ENCODE measurements at regions not wholly inside any gene's neighbourhood (a gene's known extent, or its start where the extent isn't known, plus 50 kb on each side); places are given as distances from the start of the nearest gene placed in this dataset.
"Not testable (repeated sequence)": the region's sequence is repeated elsewhere in the genome, so short reads cannot be mapped to it uniquely, and the experiment has no call there.

- peak; percentile 93 for DNase-seq (ENCODE audit: low read depth)
- no peak overlapping the region for H3K4me3 ChIP-seq (ENCODE audit: low read length)
- no peak for TF ChIP-seq CTCF (IDR thresholded peaks at IDR 0.05; ENCODE audit: insufficient read depth, low read depth, low read length, missing control alignments)
Measured at GRCh38 chr14:48563489-48563888, 888.1 kb upstream of the MDGA2 start.

- DNase-seq (ENCODE audit: low read depth), result peak; percentile 65
- not testable (repeated sequence) for H3K4me3 ChIP-seq (ENCODE audit: low read length)
Measured at GRCh38 chr14:48561438-48561837, 886.0 kb upstream of the MDGA2 start.

- no peak overlapping the region for H3K4me3 ChIP-seq (ENCODE audit: low read length)
- TF ChIP-seq CTCF (IDR thresholded peaks at IDR 0.05; ENCODE audit: insufficient read depth, low read depth, low read length, missing control alignments), result no peak
- no peak for DNase-seq (ENCODE audit: low read depth)
Measured at GRCh38 chr14:48560421-48560820, 885.0 kb upstream of the MDGA2 start.

- DNase-seq (ENCODE audit: low read depth), result no peak
- TF ChIP-seq CTCF (IDR thresholded peaks at IDR 0.05; ENCODE audit: insufficient read depth, low read depth, low read length, missing control alignments), result no peak
- no peak overlapping the region for H3K4me3 ChIP-seq (ENCODE audit: low read length)
Measured at GRCh38 chr14:48553443-48553842, 878.0 kb upstream of the MDGA2 start.

- no peak for DNase-seq (ENCODE audit: low read depth)
- no peak for TF ChIP-seq CTCF (IDR thresholded peaks at IDR 0.05; ENCODE audit: insufficient read depth, low read depth, low read length, missing control alignments)
- H3K4me3 ChIP-seq (ENCODE audit: low read length), result no peak overlapping the region
Measured at GRCh38 chr14:48546996-48547395, 871.6 kb upstream of the MDGA2 start.

GRCh38 chr14:48537600-48537999, 862.2 kb upstream of the MDGA2 start:
- DNase-seq (ENCODE audit: low read depth), result no peak
- no peak overlapping the region for H3K4me3 ChIP-seq (ENCODE audit: low read length)
- TF ChIP-seq CTCF (IDR thresholded peaks at IDR 0.05; ENCODE audit: insufficient read depth, low read depth, low read length, missing control alignments), result no peak

- no peak overlapping the region for H3K4me3 ChIP-seq (ENCODE audit: low read length)
- peak; percentile 32 for DNase-seq (ENCODE audit: low read depth)
- TF ChIP-seq CTCF (IDR thresholded peaks at IDR 0.05; ENCODE audit: insufficient read depth, low read depth, low read length, missing control alignments), result no peak
Measured at GRCh38 chr14:48536318-48536717, 860.9 kb upstream of the MDGA2 start.

GRCh38 chr14:48527832-48528231, 852.4 kb upstream of the MDGA2 start:
- no peak overlapping the region for H3K4me3 ChIP-seq (ENCODE audit: low read length)
- no peak for TF ChIP-seq CTCF (IDR thresholded peaks at IDR 0.05; ENCODE audit: insufficient read depth, low read depth, low read length, missing control alignments)
- no peak for DNase-seq (ENCODE audit: low read depth)

All from epithelial cell of esophagus (primary cell).